ENCODE measurements at regions not wholly inside any gene's neighbourhood (a gene's known extent, or its start where the extent isn't known, plus 50 kb on each side); places are given as distances from the start of the nearest gene placed in this dataset.

DNA sequence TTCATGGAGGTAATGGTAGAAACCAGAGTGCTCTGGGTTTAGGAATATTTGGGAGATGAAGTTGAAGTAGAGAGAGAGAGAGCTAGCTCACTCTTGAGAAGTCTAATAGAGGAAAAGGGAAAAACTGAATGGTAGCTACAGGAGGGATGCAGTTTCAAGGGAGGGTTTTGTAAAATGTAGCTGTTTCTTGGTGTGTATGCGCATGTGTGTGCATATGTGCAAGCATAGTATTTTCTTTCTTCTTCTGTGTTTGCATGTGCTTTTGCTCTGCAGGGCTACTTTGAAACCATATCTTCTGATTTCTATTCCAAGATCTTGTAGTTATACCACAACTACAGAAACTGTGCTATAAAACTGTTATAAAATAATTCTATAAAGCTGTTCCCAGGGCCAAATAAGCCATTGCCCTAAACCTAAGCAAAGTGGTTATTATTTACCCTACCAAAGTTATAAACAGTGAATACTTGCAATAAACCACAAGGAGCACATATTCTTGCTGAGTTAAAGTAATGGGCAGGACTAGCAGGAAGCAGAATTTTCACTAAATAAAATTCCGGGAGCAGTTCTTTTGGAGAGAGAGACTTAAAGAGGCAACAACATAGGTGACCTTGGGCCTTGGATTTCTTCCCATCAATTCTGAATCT, 145.3 kb upstream of the ZNF521 start:
- POLR2A ChIA-PET = no interaction called here

More for the DNA sequence above, 145.3 kb upstream of the ZNF521 start:
- H3K4me2 ChIP-seq (ENCODE audit: low read length) = no peak overlapping the region
- no TSS peak for BruUV-seq (replicated peaks)
- no peaks in the 10 kb centered on the region for H4K20me1 ChIP-seq (ENCODE audit: insufficient read depth)
- no peak overlapping the region for H3K27ac ChIP-seq (ENCODE audit: low read depth, low read length)
- no peaks in the 10 kb centered on the region for H3K9me3 ChIP-seq (ENCODE audit: control insufficient read depth in 1 of 2, insufficient read depth in 1 of 2, low read depth in 1 of 2, low read length in 2 of 2)
- no peak overlapping the region for H2AFZ ChIP-seq (ENCODE audit: low read depth, low read length, poor library complexity, severe bottlenecking)
- no peaks in the 10 kb centered on the region for H3K4me1 ChIP-seq (ENCODE audit: control insufficient read depth in 1 of 2, insufficient read depth in 2 of 2, low read length in 2 of 2)
- CTCF ChIA-PET = no interaction called here
- no peak for DNase-seq (ENCODE audit: low read depth, low spot score)
- TF ChIP-seq, protein P1, sequence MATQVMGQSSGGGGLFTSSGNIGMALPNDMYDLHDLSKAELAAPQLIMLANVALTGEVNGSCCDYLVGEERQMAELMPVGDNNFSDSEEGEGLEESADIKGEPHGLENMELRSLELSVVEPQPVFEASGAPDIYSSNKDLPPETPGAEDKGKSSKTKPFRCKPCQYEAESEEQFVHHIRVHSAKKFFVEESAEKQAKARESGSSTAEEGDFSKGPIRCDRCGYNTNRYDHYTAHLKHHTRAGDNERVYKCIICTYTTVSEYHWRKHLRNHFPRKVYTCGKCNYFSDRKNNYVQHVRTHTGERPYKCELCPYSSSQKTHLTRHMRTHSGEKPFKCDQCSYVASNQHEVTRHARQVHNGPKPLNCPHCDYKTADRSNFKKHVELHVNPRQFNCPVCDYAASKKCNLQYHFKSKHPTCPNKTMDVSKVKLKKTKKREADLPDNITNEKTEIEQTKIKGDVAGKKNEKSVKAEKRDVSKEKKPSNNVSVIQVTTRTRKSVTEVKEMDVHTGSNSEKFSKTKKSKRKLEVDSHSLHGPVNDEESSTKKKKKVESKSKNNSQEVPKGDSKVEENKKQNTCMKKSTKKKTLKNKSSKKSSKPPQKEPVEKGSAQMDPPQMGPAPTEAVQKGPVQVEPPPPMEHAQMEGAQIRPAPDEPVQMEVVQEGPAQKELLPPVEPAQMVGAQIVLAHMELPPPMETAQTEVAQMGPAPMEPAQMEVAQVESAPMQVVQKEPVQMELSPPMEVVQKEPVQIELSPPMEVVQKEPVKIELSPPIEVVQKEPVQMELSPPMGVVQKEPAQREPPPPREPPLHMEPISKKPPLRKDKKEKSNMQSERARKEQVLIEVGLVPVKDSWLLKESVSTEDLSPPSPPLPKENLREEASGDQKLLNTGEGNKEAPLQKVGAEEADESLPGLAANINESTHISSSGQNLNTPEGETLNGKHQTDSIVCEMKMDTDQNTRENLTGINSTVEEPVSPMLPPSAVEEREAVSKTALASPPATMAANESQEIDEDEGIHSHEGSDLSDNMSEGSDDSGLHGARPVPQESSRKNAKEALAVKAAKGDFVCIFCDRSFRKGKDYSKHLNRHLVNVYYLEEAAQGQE (IDR thresholded peaks at IDR 0.05; ENCODE audit: low read depth) = no peak
- TF ChIP-seq ZNF274 (IDR thresholded peaks at IDR 0.05; ENCODE audit: low read depth, low read length) = no peak
- TF ChIP-seq CEBPB (IDR thresholded peaks at IDR 0.05; ENCODE audit: low read depth) = no peak
- no peak for TF ChIP-seq SRF (IDR thresholded peaks at IDR 0.05; ENCODE audit: low read depth)
- TF ChIP-seq, protein P2, sequence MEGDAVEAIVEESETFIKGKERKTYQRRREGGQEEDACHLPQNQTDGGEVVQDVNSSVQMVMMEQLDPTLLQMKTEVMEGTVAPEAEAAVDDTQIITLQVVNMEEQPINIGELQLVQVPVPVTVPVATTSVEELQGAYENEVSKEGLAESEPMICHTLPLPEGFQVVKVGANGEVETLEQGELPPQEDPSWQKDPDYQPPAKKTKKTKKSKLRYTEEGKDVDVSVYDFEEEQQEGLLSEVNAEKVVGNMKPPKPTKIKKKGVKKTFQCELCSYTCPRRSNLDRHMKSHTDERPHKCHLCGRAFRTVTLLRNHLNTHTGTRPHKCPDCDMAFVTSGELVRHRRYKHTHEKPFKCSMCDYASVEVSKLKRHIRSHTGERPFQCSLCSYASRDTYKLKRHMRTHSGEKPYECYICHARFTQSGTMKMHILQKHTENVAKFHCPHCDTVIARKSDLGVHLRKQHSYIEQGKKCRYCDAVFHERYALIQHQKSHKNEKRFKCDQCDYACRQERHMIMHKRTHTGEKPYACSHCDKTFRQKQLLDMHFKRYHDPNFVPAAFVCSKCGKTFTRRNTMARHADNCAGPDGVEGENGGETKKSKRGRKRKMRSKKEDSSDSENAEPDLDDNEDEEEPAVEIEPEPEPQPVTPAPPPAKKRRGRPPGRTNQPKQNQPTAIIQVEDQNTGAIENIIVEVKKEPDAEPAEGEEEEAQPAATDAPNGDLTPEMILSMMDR (IDR thresholded peaks at IDR 0.05 in 2 of 3, conservative IDR thresholded peaks at IDR 0.05 in 1 of 3; ENCODE audit: borderline replicate concordance in 1 of 3, insufficient read depth in 1 of 3, low read depth in 2 of 3, low read length in 2 of 3) = no peak
- no peak for TF ChIP-seq SP1 (IDR thresholded peaks at IDR 0.05; ENCODE audit: low read depth)
- TF ChIP-seq POLR2AphosphoS5 (IDR thresholded peaks at IDR 0.05; ENCODE audit: low read depth, low read length) = no peak
- TF ChIP-seq, protein P3, sequence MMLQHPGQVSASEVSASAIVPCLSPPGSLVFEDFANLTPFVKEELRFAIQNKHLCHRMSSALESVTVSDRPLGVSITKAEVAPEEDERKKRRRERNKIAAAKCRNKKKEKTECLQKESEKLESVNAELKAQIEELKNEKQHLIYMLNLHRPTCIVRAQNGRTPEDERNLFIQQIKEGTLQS (IDR thresholded peaks at IDR 0.05) = no peak
- TF ChIP-seq RAD21 (IDR thresholded peaks at IDR 0.05; ENCODE audit: low read depth) = no peak
- no peaks in the 10 kb centered on the region for H3K9me2 ChIP-seq (ENCODE audit: insufficient read depth)
- no peaks in the 10 kb centered on the region for H3K79me2 ChIP-seq (ENCODE audit: insufficient read depth, low read length)
- no peaks in the 10 kb centered on the region for H3K36me3 ChIP-seq (ENCODE audit: control insufficient read depth in 1 of 2, insufficient read depth in 2 of 2, low read length in 2 of 2)
- H3K27me3 ChIP-seq (ENCODE audit: insufficient read depth, low read length) = no peaks in the 10 kb centered on the region
- intact Hi-C loops (cut with micrococcal nuclease) = no loop called here
- no peak overlapping the region for H3K4me3 ChIP-seq (replicated peaks in 1 of 2; ENCODE audit: low read depth in 1 of 2, low read length in 2 of 2)
- RAD21 ChIA-PET (ENCODE audit: low non-redundant PET in 1 of 2, low total read pairs in 2 of 2, uncharacterized antibody in 2 of 2, unreplicated experiment in 2 of 2) = no interaction called here
- no peak overlapping the region for H3K9ac ChIP-seq (ENCODE audit: low read length)
- no peak for ATAC-seq

Measured in HCT116 (cell line).